K562 (cell line): ENCODE measurements at regions not wholly inside any gene's neighbourhood (a gene's known extent, or its start where the extent isn't known, plus 50 kb on each side); places are given as distances from the start of the nearest gene placed in this dataset.

Experiments used
- HNRNPK ChIP-seq: fragments of 200-400 bp; formaldehyde crosslinking; IDR thresholded peaks from one replicate; pipeline ENCODE4 v1.6.1; 2018; ENCODE audit warnings: mild to moderate bottlenecking, low read depth, low read length; ENCODE audit not compliant: poor library complexity, severe bottlenecking
- ZNF224 ChIP-seq: sonication (generic); formaldehyde crosslinking; IDR thresholded peaks from 2 replicates; pipeline ENCODE4 v1.8.0; 2022; ENCODE audit warnings: mild to moderate bottlenecking, missing genetic modification reagents
- ZNF75A ChIP-seq: fragments of 450-650 bp; formaldehyde crosslinking; IDR thresholded peaks from 2 replicates; pipeline ENCODE4 v1.4.0; 2020; ENCODE audit warnings: mild to moderate bottlenecking
- TF ChIP-seq, protein P1 (sequence below), 2 experiments: fragments of 450-650 bp in 1 of 2; sonication (generic) in 1 of 2; formaldehyde crosslinking in 1 of 2; IDR thresholded peaks in 1 of 2; conservative IDR thresholded peaks in 1 of 2; 2 replicates each; pipeline versions ENCODE4 v1.6.1 to v1.8.1; 2016 to 2023; ENCODE audit warnings: mild to moderate bottlenecking in 2 of 2, moderate library complexity in 2 of 2, inconsistent platforms in 1 of 2, missing genetic modification reagents in 1 of 2

DNA sequence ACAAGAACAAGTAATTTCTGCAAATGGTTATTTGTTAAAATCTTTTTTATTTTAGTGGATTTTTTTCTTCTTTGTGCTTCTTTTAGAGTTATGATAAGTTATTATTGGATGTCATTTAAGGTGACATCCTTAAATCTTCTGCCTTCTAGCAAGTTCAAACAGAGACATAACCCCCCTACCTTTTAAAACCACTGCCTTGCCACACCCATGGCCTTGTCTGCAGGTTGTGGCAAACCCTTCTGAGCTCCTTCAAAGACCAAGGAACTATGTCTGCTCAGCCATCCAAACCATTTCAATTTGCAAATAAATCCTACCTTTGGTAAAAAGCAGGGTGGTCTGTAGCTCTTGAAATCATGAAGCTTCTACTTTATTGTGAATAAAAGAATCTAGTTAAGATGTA lies 241.6 kb downstream of the FAM76B start:
- TF ChIP-seq, protein P1, sequence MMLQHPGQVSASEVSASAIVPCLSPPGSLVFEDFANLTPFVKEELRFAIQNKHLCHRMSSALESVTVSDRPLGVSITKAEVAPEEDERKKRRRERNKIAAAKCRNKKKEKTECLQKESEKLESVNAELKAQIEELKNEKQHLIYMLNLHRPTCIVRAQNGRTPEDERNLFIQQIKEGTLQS (IDR thresholded peaks at IDR 0.05) = no peak
- TF ChIP-seq, protein P1 (CRISPR knock-in tag; conservative IDR thresholded peaks at IDR 0.05) = no peak
- TF ChIP-seq ZNF75A (CRISPR knock-in tag) = no peak
- TF ChIP-seq HNRNPK = no peak
- no peak for TF ChIP-seq ZNF224
